Gastroesophageal sphincter (tissue), 4 donors: ENCODE measurements at regions not wholly inside any gene's neighbourhood (a gene's known extent, or its start where the extent isn't known, plus 50 kb on each side); places are given as distances from the start of the nearest gene placed in this dataset.
A peak's percentile ranks its signal among the peaks of the same experiment; 100 is the strongest.

Source experiments
- ATAC-seq: fragments of 150-250 bp; one replicate; pipeline ENCODE4 v1.9.1; 2016; ENCODE audit warnings: mild to moderate bottlenecking, moderate library complexity
- H3K27ac ChIP-seq, 4 donors: fragments of 200-600 bp; sonication (generic) in 3 of 4; 1 replicate in 3 of 4; 2 replicates in 1 of 4; pipeline ENCODE4 v1.5.1; 2016 to 2019
- H3K27me3 ChIP-seq: fragments of 200-600 bp; sonication (generic); one replicate; pipeline ENCODE4 v1.5.1; 2019
- H3K36me3 ChIP-seq, 2 donors: fragments of 200-600 bp; sonication (generic); one replicate each; pipeline ENCODE4 v1.5.1; 2019; ENCODE audit warnings: control low read depth in 1 of 2
- H3K4me1 ChIP-seq, 3 donors: fragments of 200-600 bp; sonication (generic); 1 replicate in 2 of 3; 2 replicates in 1 of 3; pipeline ENCODE4 v1.5.1; 2016 to 2019; ENCODE audit warnings: control low read depth in 2 of 3
- H3K4me3 ChIP-seq, 2 donors: fragments of 200-600 bp; sonication (generic); one replicate each; pipeline ENCODE4 v1.5.1; 2019; ENCODE audit warnings: mild to moderate bottlenecking in 1 of 2, moderate library complexity in 1 of 2
- H3K9me3 ChIP-seq, 3 donors: fragments of 200-600 bp; sonication (generic); one replicate each; pipeline ENCODE4 v1.5.1; 2017 to 2019; ENCODE audit warnings: control low read depth in 2 of 3
- EP300 ChIP-seq: sonication (generic); formaldehyde crosslinking; IDR thresholded peaks from one replicate; pipeline ENCODE4 v1.6.1; 2017; ENCODE audit warnings: antibody characterized with exemption, mild to moderate bottlenecking
- POLR2A ChIP-seq, 2 donors: fragments of 450-650 bp; IDR thresholded peaks; one replicate each; pipeline ENCODE4 v1.6.1; 2017; ENCODE audit warnings: antibody characterized with exemption in 2 of 2, mild to moderate bottlenecking in 2 of 2, moderate library complexity in 1 of 2
- POLR2AphosphoS5 ChIP-seq: sonication (generic); formaldehyde crosslinking; IDR thresholded peaks from one replicate; pipeline ENCODE4 v1.6.1; 2017; ENCODE audit warnings: antibody characterized with exemption
- WGBS, 2 donors: methylation state at CpG; one replicate each; pipeline ENCODE4 v1.1.5; 2018; ENCODE audit warnings: low coverage in 1 of 2; 5-methylcytosine and 5-hydroxymethylcytosine counted together
- TF ChIP-seq, protein P1 (sequence below), 4 experiments: fragments of 200-600 bp in 2 of 4; fragments of 450-650 bp in 2 of 4; sonication (generic) in 1 of 4; IDR thresholded peaks; one replicate each; pipeline ENCODE4 v1.5.1; 2017 to 2019; ENCODE audit warnings: antibody characterized with exemption in 4 of 4, mild to moderate bottlenecking in 2 of 4, moderate library complexity in 2 of 4

DNA sequence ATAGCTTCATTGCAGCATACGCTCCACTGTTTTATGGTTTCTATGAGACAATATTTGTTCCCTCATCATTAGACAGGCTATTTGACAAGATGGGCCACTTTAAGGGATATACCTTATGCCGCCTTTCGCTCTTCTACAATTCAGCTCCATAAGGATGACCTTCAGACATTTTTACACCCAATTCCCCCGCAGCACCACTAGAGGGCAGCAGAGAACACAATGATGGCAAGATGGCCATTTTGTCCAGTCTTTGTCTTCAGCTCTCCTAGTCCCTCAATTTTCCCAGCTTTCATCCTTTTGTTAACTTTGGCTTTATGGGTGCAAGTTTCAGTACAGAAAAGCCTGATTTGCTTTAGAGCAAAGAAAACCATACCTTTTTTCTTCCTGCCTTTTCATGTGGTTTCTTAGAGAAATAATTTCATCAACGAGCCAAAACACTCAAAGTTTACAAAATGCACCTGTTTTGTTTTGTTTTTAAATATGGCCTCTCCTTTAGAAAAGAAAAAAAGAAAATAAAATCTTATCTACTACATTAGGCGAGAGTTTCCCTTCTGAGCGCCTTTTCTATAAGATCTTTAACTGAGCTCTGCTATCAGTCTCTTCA is 355.3 kb downstream of the TOX3 start:
- ATAC-seq: no peak
- Histone ChIP-seq H3K27me3 (no peaks in the 10 kb centered on the region), H3K4me3 (no peak overlapping the region), H3K4me1 (no peaks in the 10 kb centered on the region), H3K36me3 (no peaks in the 10 kb centered on the region), H3K27ac (no peak overlapping the region), H3K9me3 (no peaks in the 10 kb centered on the region)
- TF ChIP-seq EP300: no peak
- TF ChIP-seq, protein P1, sequence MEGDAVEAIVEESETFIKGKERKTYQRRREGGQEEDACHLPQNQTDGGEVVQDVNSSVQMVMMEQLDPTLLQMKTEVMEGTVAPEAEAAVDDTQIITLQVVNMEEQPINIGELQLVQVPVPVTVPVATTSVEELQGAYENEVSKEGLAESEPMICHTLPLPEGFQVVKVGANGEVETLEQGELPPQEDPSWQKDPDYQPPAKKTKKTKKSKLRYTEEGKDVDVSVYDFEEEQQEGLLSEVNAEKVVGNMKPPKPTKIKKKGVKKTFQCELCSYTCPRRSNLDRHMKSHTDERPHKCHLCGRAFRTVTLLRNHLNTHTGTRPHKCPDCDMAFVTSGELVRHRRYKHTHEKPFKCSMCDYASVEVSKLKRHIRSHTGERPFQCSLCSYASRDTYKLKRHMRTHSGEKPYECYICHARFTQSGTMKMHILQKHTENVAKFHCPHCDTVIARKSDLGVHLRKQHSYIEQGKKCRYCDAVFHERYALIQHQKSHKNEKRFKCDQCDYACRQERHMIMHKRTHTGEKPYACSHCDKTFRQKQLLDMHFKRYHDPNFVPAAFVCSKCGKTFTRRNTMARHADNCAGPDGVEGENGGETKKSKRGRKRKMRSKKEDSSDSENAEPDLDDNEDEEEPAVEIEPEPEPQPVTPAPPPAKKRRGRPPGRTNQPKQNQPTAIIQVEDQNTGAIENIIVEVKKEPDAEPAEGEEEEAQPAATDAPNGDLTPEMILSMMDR (IDR thresholded peaks at IDR 0.05): peak; percentile 68 to 91 (median 80)
- 46 to 70% methylated on average over 5 to 7 of the region's 7 CpGs for WGBS, 2 donors

DNA sequence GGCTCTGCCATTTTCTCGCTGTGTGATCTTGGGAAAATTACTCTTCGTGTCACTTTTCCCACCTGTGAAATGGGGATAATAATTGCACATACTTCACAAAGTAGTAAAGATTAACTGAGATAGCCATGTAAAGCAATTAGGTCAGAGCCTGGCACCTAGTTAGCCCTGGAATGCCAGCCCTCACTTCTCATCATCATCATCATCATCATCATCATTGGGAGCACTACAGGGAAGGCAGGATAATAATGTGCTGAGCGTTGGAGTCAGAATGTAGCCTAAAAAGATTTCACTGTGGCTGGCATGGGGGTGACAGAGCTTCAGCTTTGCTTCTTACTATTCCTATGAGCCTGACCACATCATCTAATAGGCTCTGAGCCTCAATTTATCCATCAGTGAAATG is 362.6 kb downstream of the TOX3 start:
- 91 to 94% methylated on average over 3 of the region's 3 CpGs for WGBS, 2 donors
- Histone ChIP-seq H3K4me3 (no peak overlapping the region), H3K27ac (no peak overlapping the region), H3K9me3 (no peaks in the 10 kb centered on the region), H3K27me3 (peaks cover 4% of the 10 kb centered on the region), H3K36me3 (no peaks in the 10 kb centered on the region), H3K4me1 (no peaks in the 10 kb centered on the region)
- TF ChIP-seq EP300 (no peak), POLR2AphosphoS5 (no peak), POLR2A (IDR thresholded peaks at IDR 0.05) (no peak)
- TF ChIP-seq, protein P1 (IDR thresholded peaks at IDR 0.05): no peak
- ATAC-seq: no peak

DNA sequence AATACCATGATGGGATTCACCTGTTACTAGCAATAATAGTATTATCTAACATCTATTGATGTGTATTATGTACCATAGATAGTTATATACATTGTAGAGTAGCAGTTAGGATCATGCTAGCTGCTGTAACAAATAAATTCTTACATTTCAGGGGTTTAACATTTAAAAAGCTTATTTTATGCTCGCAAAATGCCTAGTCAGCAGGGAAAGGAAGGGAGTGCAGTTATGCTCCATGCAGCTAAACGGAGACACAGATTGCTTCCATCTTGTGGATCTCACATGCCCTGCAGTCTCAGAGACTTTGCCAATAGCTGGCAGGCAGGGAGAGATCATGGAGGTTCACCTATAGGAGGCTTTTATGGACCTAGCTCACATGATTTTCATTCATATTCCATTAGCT is 364.1 kb downstream of the TOX3 start:
- H3K27ac ChIP-seq: no peak overlapping the region
- WGBS, 2 donors: 76 to 88% methylated on average over 2 of the region's 2 CpGs
- TF ChIP-seq POLR2A (IDR thresholded peaks at IDR 0.05) (no peak), EP300 (no peak), POLR2AphosphoS5 (no peak)
- TF ChIP-seq, protein P1 (IDR thresholded peaks at IDR 0.05): no peak
- no peaks in the 10 kb centered on the region for H3K9me3 ChIP-seq
- no peak for ATAC-seq
- no peaks in the 10 kb centered on the region for H3K36me3 ChIP-seq
- H3K27me3 ChIP-seq: peaks cover 4% of the 10 kb centered on the region
- no peak overlapping the region for H3K4me3 ChIP-seq
- no peaks in the 10 kb centered on the region for H3K4me1 ChIP-seq

DNA sequence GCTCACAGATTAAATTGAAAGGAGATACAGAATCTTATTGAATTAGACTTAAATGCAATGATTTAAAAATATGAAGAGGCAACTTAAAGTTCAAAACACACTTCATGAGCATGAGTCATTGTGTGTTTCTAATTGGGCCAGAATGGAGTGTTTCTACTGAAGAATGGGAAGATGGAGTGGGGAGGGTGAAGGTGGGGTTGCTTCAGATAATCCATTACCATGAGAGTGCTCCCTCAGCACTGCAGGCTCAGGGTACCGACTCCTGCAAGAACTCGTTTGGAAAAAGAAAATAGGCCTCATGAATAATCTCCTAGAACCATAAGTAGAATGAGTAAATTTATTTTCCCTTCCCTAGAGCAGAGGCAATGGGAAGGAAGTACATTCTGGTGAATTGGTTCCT is 372.8 kb downstream of the TOX3 start:
- H3K9me3 ChIP-seq: no peaks in the 10 kb centered on the region
- ATAC-seq: no peak
- TF ChIP-seq EP300 (no peak), POLR2A (IDR thresholded peaks at IDR 0.05) (no peak), POLR2AphosphoS5 (no peak)
- TF ChIP-seq, protein P1 (IDR thresholded peaks at IDR 0.05): no peak
- no peaks in the 10 kb centered on the region for H3K27me3 ChIP-seq
- H3K36me3 ChIP-seq: no peaks in the 10 kb centered on the region
- WGBS, 2 donors: 69 to 90% methylated on average over 2 of the region's 2 CpGs
- H3K27ac ChIP-seq: no peak overlapping the region
- H3K4me3 ChIP-seq: no peak overlapping the region
- no peaks in the 10 kb centered on the region for H3K4me1 ChIP-seq

DNA sequence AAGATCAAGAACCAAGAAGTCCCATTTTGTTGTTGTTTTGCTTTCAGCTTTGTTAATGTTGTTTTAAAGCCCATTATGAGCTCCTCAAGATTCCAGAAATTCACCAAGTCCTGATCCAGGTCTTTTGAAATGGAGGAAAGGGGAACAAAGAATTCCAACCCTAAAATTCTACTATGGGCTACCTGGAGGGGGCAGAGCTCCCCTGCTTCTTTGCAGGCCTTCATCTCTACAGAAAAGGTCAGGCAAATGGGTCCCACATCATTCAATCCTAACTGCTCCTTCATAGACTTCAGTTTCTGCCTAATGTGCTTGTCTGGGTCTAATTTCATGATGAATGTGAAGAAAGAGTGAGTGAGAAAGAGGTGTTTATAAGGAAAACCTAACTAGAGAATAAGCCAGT is 375.5 kb downstream of the TOX3 start:
- Histone ChIP-seq H3K27ac (no peak overlapping the region), H3K9me3 (no peaks in the 10 kb centered on the region), H3K4me3 (no peak overlapping the region), H3K4me1 (no peaks in the 10 kb centered on the region), H3K36me3 (no peaks in the 10 kb centered on the region), H3K27me3 (no peaks in the 10 kb centered on the region)
- TF ChIP-seq, protein P1 (IDR thresholded peaks at IDR 0.05): no peak
- no peak for ATAC-seq
